AG04450 (cell line): ENCODE measurements at regions not wholly inside any gene's neighbourhood (a gene's known extent, or its start where the extent isn't known, plus 50 kb on each side); places are given as distances from the start of the nearest gene placed in this dataset.

Experiments
- CTCF ChIA-PET: fragments of 300-600, 350-600 bp; formaldehyde crosslinking; extraction: SDS; loops from one replicate; lab custom pipeline; 2022; ENCODE audit warnings: antibody characterized with exemption, inconsistent platforms; lab: Charles Lee
- POLR2A ChIA-PET: fragments of 350-600 bp; formaldehyde crosslinking; extraction: SDS; loops from one replicate; lab custom pipeline; 2021; ENCODE audit warnings: antibody characterized with exemption, inconsistent platforms; lab: Yijun Ruan, JAX
- DNase-seq: peaks from one replicate; pipeline ENCODE4 v3.0.0-alpha.2; 2011; ENCODE audit warnings: low read depth, low spot score
- H3K27ac ChIP-seq: one replicate; pipeline ENCODE4 v1.5.1; 2012; ENCODE audit warnings: low read depth, low read length, control low read depth
- H3K27me3 ChIP-seq: one replicate; pipeline ENCODE4 v1.6.0; 2012; ENCODE audit warnings: low read length; ENCODE audit not compliant: control insufficient read depth, insufficient read depth
- H3K4me3 ChIP-seq: 2 replicates; pipeline ENCODE4 v1.5.1; 2011; ENCODE audit warnings: mild to moderate bottlenecking, low read depth, low read length, control low read depth
- H3K9me3 ChIP-seq: 2 replicates; pipeline ENCODE4 v1.5.1; 2012; ENCODE audit warnings: low read length; ENCODE audit not compliant: control insufficient read depth, insufficient read depth
- CTCF ChIP-seq: IDR thresholded peaks from 2 replicates; pipeline ENCODE4 v1.5.1; 2011; ENCODE audit warnings: low read depth, low read length, control low read depth, inconsistent platforms

GRCh38 chr6:15990179-15990578 is 138.7 kb upstream of the MYLIP start:
- TF ChIP-seq CTCF = no peak

DNA sequence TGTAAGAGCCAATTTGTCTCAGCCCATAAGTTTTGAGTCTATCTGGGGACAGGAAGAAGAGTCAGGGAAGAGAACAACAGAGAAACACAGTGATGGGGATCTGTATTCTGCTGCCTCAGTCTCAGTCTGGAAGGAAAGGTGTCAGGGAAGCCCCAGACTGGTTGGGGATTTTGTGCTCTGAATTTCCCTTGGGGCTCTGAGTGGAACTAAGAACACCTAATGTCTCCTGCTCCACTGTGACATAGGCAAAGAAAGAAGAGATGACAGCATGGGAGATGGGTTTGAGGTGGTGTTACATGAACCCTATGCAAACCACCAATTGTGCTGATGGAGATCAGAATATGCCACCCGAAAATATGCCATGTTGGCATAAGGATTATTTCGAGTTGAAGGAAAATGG is 139.5 kb upstream of the MYLIP start:
- no peak overlapping the region for H3K4me3 ChIP-seq
- ChIA-PET CTCF (no interaction called here), POLR2A (no interaction called here)
- H3K9me3 ChIP-seq = no peaks in the 10 kb centered on the region
- DNase-seq = no peak
- TF ChIP-seq CTCF = no peak
- no peak overlapping the region for H3K27ac ChIP-seq
- peaks cover 6% of the 10 kb centered on the region for H3K27me3 ChIP-seq

More at GRCh38 chr6:15990179-15990578, 138.7 kb upstream of the MYLIP start:
- no peak overlapping the region for H3K27ac ChIP-seq
- DNase-seq = no peak
- ChIA-PET POLR2A (no interaction called here), CTCF (no interaction called here)
- no peaks in the 10 kb centered on the region for H3K9me3 ChIP-seq
- H3K27me3 ChIP-seq = peaks cover 10% of the 10 kb centered on the region
- H3K4me3 ChIP-seq = no peak overlapping the region

DNA sequence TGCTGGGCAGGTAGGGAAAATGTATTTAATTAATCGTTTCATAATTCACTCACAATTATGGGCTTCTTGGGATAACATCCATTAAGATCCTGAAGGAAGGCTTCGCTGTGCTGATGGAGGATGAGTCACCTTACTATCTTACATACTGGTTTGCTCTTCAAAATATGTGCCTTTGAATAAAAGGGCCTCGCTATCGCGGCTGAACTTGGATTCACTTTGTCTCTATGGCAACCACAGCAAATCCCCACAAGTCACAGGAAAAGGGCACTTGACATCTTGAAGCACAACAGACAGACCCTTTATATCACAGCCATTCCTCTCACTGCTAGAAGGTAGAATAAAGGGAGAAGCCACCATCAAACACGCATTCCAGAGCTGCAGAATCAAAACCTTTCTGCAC is 141.3 kb upstream of the MYLIP start:
- CTCF ChIA-PET = no interaction called here

DNA sequence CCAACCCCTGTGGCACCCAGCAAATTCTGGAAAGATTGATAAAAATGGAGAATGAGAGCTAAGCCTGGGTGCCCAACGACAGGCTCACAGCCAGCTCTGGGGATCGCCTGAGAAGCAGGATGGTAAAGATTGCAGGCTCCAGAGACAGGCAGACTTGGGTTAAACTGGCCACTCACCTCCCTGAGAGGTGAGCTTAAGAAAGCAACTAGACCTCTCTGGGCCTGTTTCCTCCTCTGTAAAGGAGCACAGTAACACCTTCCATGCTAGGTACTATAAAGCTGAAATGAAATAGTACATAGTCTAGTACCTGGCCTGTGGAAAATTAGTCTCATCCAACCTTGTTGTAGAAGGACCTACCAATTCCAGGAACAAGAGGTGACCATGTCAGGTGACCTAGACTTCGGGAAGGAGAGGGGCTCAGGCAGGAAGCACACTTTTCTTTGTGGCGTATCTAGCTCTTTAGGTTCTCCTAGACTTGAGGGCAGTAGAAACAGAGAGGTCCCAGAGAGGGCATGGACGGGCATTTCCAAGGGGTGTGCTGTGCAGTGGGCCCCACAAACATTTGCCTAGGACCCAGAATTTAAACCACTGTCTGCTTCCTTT is 142.8 kb upstream of the MYLIP start:
- no peak for DNase-seq
- Histone ChIP-seq H3K27me3 (no peaks in the 10 kb centered on the region), H3K9me3 (no peaks in the 10 kb centered on the region), H3K4me3 (no peak overlapping the region), H3K27ac (no peak overlapping the region)
- CTCF ChIA-PET = no interaction called here
- POLR2A ChIA-PET = no interaction called here
- no peak for TF ChIP-seq CTCF

More for the DNA sequence above, 141.3 kb upstream of the MYLIP start:
- Histone ChIP-seq H3K27ac (no peak overlapping the region), H3K27me3 (peaks cover 6% of the 10 kb centered on the region), H3K4me3 (no peak overlapping the region), H3K9me3 (no peaks in the 10 kb centered on the region)
- POLR2A ChIA-PET = no interaction called here
- TF ChIP-seq CTCF = no peak
- DNase-seq = no peak

DNA sequence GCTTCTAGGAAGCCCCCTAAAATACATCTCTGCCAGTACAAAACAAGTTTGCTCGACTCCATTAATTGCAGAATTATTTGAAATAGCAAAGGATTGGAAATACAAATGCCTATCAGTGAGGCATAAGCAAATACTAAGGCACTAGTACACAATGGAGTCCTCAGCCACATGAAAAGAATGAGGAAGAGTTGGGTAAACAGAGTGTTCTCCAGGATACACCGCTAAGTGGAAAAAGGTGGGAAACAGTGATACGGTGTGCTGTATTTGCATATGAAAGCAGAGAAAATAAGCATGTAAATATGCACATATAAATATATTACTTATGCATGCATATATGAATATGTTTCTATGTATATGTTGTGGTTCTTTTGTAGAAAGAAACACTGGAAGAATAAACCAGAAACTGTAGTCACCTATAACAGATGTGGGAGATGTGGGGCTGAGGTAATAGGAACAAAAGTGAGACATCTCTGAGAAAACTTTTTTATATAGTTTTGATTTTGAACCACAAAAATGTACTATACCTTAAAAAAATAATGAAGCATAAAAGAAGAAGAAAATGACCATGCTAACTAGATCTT is 143.4 kb upstream of the MYLIP start:
- ChIA-PET POLR2A (no interaction called here), CTCF (no interaction called here)
- H3K27ac ChIP-seq = no peak overlapping the region
- no peaks in the 10 kb centered on the region for H3K9me3 ChIP-seq
- no peak for TF ChIP-seq CTCF
- no peak overlapping the region for H3K4me3 ChIP-seq
- no peak for DNase-seq
- H3K27me3 ChIP-seq = no peaks in the 10 kb centered on the region
